HCT116 (cell line): ENCODE measurements at regions not wholly inside any gene's neighbourhood (a gene's known extent, or its start where the extent isn't known, plus 50 kb on each side); places are given as distances from the start of the nearest gene placed in this dataset.

Experiments
- POLR2A ChIP-seq: IDR thresholded peaks from 2 replicates; pipeline ENCODE4 v1.7.0; 2011; ENCODE audit warnings: borderline replicate concordance; ENCODE audit not compliant: insufficient read depth, insufficient read length; ENCODE audit errors: extremely low read depth
- POLR2AphosphoS5 ChIP-seq: IDR thresholded peaks from 2 replicates; pipeline ENCODE4 v1.6.1; 2011; ENCODE audit warnings: mild to moderate bottlenecking, low read depth, low read length, moderate library complexity

- TF ChIP-seq POLR2AphosphoS5: no peak
- no peak for TF ChIP-seq POLR2A
These were observed 117.6 kb upstream of the FERD3L start for GRCh38 chr7:19262826-19263225.
